ENCODE measurements at regions not wholly inside any gene's neighbourhood (a gene's known extent, or its start where the extent isn't known, plus 50 kb on each side); places are given as distances from the start of the nearest gene placed in this dataset.

DNA sequence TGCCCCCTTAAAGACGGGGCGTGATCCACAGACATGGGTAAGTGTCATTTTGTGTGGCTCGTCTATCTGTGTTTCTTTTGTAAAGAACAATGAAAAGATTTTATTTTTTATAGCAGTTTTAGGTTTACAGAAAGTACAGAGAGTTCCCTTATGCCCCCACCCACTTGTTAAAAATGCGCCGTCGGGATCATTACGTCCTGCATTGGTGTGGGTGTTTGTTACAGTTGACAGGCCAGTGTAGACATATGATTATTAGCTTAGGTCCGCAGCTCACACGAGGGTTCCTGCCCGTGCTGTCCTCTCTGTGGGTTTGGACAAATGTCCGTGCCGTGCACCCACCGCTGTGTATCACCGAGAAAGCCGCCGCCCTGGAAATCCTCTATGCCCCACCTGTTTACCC lies 50.5 kb downstream of the RGS12 start:
- DNase-seq (ENCODE audit: low read depth in 2 of 2): no peak

DNA sequence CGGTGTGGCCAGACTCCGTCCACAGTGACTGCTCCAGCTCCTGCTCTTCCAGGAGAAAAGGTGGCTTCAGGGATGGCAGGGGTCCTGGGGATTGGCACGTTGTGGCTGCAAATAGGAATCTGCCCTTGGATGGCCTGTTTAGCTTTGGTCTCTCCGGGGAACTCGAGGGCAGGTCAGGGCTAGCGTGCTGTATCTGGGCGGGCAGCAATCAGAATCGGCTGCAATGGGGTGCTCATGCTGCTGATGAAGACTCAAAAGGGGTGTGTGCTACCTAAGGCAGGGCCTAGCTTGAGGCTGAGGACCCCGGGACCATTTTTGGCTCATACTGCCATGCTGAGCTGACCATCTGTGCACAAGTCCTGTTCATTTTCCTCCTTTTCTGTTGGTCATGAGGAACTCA lies 51.3 kb downstream of the RGS12 start:
- DNase-seq (ENCODE audit: low read depth in 2 of 2): no peak

DNA sequence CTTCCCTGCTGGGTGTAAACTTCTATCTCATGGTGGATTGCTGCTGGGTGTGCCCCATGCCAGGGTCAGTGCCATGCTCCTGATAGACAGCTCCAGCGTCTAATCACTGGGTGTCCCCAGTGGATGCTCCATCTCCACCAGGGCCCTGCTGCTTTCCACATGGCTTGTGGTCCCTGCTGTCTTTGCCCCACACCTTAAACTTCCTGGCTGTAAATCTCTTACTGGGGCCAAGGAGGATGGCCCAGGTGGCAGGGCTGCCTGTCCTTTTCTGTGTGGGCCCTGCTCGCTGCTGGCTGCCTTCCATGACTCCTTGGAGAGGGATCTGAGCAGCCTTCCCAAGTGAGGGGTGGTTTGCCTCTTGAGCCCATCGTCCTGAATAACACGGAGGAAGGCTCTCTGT lies 51.8 kb downstream of the RGS12 start:
- DNase-seq (ENCODE audit: low read depth in 2 of 2): no peak

GRCh38 chr4:3345384-3345783 lies 52.6 kb downstream of the RGS12 start:
- no peak for DNase-seq (ENCODE audit: low read depth in 2 of 2)

- peak; percentile 40 to 44 for DNase-seq (ENCODE audit: low read depth in 2 of 2)
Measured at GRCh38 chr4:3346146-3346545, 53.3 kb downstream of the RGS12 start.

DNA sequence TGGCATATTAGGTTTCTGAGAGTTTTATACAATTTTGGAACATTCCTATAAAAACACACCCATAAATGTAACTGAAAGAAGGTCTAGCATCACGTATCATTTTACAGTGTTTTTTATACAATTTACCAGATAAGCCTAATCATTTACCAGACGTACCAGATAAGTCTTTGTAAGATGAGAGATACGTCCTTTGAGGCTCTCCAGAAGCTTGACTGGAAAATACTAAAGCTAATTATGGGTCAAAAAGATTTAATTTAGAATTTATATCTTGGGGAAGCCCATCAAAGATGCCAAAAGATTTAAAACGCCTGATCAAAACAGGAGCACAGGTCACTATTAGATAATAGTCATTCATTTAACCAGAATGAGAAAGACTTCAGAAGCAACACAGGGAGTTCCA lies 55.0 kb downstream of the RGS12 start:
- no peak for DNase-seq (ENCODE audit: low read depth in 2 of 2)

GRCh38 chr4:3348621-3349020 lies 55.8 kb downstream of the RGS12 start:
- DNase-seq (ENCODE audit: low read depth in 2 of 2): no peak

- no peak for DNase-seq (ENCODE audit: low read depth in 2 of 2)
Measured at GRCh38 chr4:3349116-3349515, 56.3 kb downstream of the RGS12 start.

- DNase-seq (ENCODE audit: low read depth in 2 of 2): no peak
Measured at GRCh38 chr4:3351997-3352396, 59.2 kb downstream of the RGS12 start.

GRCh38 chr4:3352505-3352904 lies 59.7 kb downstream of the RGS12 start:
- DNase-seq (ENCODE audit: low read depth in 2 of 2): no peak

GRCh38 chr4:3352941-3353594 lies 60.2 kb downstream of the RGS12 start:
- no peak for DNase-seq (ENCODE audit: low read depth in 2 of 2)

GRCh38 chr4:3353752-3354454 lies 61.1 kb downstream of the RGS12 start:
- no peak for DNase-seq (ENCODE audit: low read depth in 2 of 2)

GRCh38 chr4:3354455-3354811 lies 61.6 kb downstream of the RGS12 start:
- DNase-seq (ENCODE audit: low read depth in 2 of 2): no peak

DNA sequence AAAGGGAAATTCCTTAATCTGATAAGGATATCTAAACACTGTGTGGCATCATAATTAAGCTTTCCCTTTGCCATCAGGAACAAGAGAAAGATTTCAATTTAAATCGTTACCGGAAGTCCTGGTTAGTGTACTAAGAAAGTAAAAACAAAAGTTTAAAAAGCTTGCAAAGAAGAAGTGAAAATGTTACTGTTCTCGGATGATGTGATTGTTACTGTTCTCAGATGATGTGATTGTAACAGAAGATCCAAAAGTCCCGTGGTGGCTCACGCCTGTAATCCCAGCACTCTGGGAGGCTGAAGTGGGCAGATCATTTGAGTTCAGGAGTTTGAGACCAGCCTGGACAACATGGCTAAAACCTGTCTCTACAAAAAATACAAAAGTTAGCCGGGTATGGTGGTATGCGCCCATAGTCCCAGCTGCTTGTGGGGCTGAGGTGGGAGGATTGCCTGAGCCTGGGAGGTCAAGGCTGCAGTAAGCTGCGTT lies 62.5 kb downstream of the RGS12 start:
- no peak for DNase-seq (ENCODE audit: low read depth in 2 of 2)

GRCh38 chr4:3358656-3359055 lies 65.8 kb downstream of the RGS12 start:
- DNase-seq (ENCODE audit: low read depth in 2 of 2): no peak

DNA sequence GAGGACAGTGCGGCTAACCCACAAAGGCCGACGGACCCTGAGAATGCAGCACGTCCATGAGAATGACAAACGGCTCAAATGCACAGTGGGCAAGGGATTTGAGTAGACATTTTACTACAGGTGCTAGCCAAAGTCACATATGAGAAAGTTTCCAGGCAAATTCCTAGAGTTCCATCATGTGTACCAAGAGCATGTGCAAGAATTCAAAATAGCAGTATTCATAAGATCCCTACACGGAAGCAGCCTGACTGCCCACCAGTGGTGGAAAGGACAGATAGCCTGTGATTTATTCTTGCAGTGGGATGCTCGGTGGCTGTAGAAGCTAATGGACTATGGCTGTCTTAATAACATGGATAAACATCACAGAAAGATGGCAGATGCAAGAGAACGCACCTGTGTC lies 68.0 kb downstream of the RGS12 start:
- no peak for DNase-seq (ENCODE audit: low read depth in 2 of 2)

DNA sequence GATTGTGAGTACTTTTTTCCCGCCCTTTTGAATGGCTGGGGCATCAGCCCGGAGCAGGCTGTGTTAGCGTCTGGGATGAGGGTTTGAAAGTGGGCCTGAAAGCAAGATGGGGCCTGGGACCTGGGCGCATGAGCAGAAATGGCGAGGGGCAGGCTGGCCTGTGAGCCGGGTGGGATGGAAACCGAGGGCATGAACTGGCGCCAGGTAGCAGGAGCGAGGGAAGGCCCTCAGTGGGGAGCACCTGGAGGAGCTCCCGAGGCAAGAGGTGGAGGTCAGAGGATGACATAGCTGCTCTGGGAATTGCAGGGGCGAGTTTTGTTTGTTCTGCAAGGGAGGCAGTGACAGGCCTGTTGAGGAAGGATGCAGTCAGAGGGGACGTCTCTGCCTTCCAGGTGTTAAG lies 68.6 kb downstream of the RGS12 start:
- no peak for DNase-seq (ENCODE audit: low read depth in 2 of 2)

DNA sequence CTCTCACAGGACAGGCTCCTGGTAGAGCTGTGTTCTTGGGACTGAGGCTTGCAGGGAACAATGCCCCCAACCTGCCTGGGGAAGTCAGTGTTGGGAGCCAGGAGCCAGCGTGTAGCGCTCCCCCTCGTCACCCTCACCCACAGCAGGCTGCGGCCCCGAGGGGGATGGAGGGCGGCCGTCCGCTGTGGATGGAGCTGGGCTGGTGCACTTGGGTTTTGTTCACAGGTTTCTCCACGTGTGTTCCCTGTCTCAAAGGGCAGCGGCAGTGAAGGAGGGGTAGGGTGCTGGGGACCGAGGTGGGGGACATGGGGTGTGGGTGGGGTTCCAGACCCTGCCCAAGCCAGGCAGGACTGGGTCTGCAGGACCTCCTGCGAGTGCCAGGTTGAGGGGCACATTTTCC lies 69.1 kb downstream of the RGS12 start:
- no peak for DNase-seq (ENCODE audit: low read depth in 2 of 2)

GRCh38 chr4:3362431-3363287 lies 69.8 kb downstream of the RGS12 start:
- DNase-seq (ENCODE audit: low read depth in 2 of 2): no peak

DNA sequence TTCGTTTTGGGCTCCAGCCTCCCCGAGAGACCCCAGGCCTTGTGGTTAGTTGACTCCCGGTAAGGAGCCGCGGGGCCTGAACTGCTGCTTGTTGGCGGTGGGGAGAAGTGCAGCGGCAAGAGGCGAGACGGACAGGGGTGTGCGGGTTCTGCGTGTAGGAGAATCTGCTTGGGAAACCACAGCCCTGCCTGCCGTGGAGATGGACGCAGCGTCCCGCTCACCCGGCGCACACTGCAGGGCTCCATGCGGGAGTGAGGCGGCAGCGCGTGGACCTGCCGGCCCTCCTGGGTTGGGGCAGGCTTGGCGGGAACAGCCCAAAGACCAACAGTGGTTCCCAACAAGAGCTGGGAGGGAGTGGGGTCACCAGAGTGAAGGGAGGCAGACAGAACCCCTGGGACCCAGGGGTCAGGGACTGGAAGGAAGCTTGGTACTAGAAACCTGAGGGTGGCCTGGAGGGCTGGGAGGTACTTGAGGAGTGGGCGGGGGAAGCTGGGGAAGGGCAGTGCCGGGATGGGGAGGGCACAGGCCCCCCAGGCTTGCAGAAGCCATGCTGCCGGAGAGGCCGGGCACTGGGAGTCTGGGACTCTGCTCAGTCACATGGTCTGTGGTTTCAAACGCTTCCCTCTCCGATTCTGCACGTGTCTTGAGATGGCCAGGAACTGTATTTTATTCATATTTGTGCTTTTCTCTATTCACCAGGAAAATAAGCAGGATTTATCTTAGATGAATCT lies 70.8 kb downstream of the RGS12 start:
- DNase-seq (ENCODE audit: low read depth in 2 of 2): no peak

- no peak for DNase-seq (ENCODE audit: low read depth in 2 of 2)
Measured at GRCh38 chr4:3364199-3364598, 71.4 kb downstream of the RGS12 start.

Measured in fibroblast of skin of left biceps (primary cell).